Endothelial cell of umbilical vein (primary cell): ENCODE measurements at regions not wholly inside any gene's neighbourhood (a gene's known extent, or its start where the extent isn't known, plus 50 kb on each side); places are given as distances from the start of the nearest gene placed in this dataset.

Source experiments
- BruUV-seq: library from RNA; stranded (reverse); fragments of 400-500 nt; replicated peaks from 2 replicates; lab custom pipeline; 2021; lab: Mats Ljungman, UMichigan
- CTCF ChIA-PET: fragments of 300-600, 350-600 bp; sonication (Branson Sonifier 250); formaldehyde crosslinking; loops from one replicate; lab custom pipeline; 2021; ENCODE audit warnings: antibody characterized with exemption, inconsistent platforms; lab: Charles Lee
- POLR2A ChIA-PET: fragments of 300-600, 350-600 bp; sonication (Branson Sonifier 250); formaldehyde crosslinking; loops from one replicate; lab custom pipeline; 2021; ENCODE audit warnings: antibody characterized with exemption, inconsistent platforms; lab: Charles Lee
- DNase-seq: peaks from one replicate; pipeline ENCODE4 v3.0.0-alpha.2; 2011; ENCODE audit warnings: low read depth, low spot score
- FAIRE-seq: peaks from 2 replicates; lab custom pipeline; 2011; peaks lifted over from hg19 to GRCh38; lab: Jason Lieb, UNC
- H2AFZ ChIP-seq: 2 replicates; pipeline ENCODE4 v1.6.0; 2012; ENCODE audit warnings: low read depth, low read length, control low read depth, inconsistent platforms
- H3K27ac ChIP-seq: 2 replicates; pipeline ENCODE4 v1.5.1; 2011; ENCODE audit warnings: low read depth, mild to moderate bottlenecking, control low read depth, low read length, moderate library complexity; ENCODE audit not compliant: insufficient read depth
- H3K27me3 ChIP-seq, 2 experiments: 2 replicates each; pipeline versions ENCODE4 v1.6.0 to v1.6.1; 2011; ENCODE audit warnings: low read length in 2 of 2, mixed read lengths in 1 of 2; ENCODE audit not compliant: control insufficient read depth in 2 of 2, insufficient read depth in 2 of 2
- H3K36me3 ChIP-seq, 2 experiments: 2 replicates in 1 of 2; 3 replicates in 1 of 2; pipeline ENCODE4 v1.5.1; 2011; ENCODE audit warnings: low read length in 2 of 2, mild to moderate bottlenecking in 1 of 2, moderate library complexity in 1 of 2; ENCODE audit not compliant: control insufficient read depth in 2 of 2, insufficient read depth in 2 of 2; ENCODE audit errors: extremely low read depth in 1 of 2
- H3K4me1 ChIP-seq: 3 replicates; pipeline ENCODE4 v1.5.1; 2011; ENCODE audit warnings: mild to moderate bottlenecking, low read length; ENCODE audit not compliant: control insufficient read depth, insufficient read depth; ENCODE audit errors: extremely low read depth
- H3K4me2 ChIP-seq: 2 replicates; pipeline ENCODE4 v1.6.1; 2011; ENCODE audit warnings: low read length, control low read depth, mixed read lengths; ENCODE audit not compliant: insufficient read depth
- H3K4me3 ChIP-seq, 3 experiments: fragments of 200-600 bp in 1 of 3; sonication (generic), shearing (Covaris generic) in 1 of 3; replicated peaks in 1 of 3; 2 replicates each; pipeline ENCODE4 v1.5.1; 2011 to 2016; ENCODE audit warnings: control low read depth in 3 of 3, low read length in 3 of 3, mild to moderate bottlenecking in 2 of 3, inconsistent platforms in 1 of 3, low read depth in 1 of 3, moderate library complexity in 1 of 3; ENCODE audit not compliant: insufficient read depth in 1 of 3
- H3K79me2 ChIP-seq: 2 replicates; pipeline ENCODE4 v1.6.0; 2012; ENCODE audit warnings: low read length, inconsistent platforms; ENCODE audit not compliant: control insufficient read depth, insufficient read depth
- H3K9ac ChIP-seq: replicated peaks from 2 replicates; pipeline ENCODE3; 2011; ENCODE audit warnings: low read length, control low read depth; ENCODE audit not compliant: insufficient read depth; ENCODE audit errors: extremely low read depth
- H3K9me1 ChIP-seq: replicated peaks from 3 replicates; pipeline ENCODE4 v1.6.0; 2011; ENCODE audit warnings: mild to moderate bottlenecking, low read length; ENCODE audit not compliant: control insufficient read depth, insufficient read depth; ENCODE audit errors: extremely low read depth
- H3K9me3 ChIP-seq: replicated peaks from 2 replicates; pipeline ENCODE4 v1.5.1; 2012; ENCODE audit warnings: low read length, inconsistent platforms; ENCODE audit not compliant: control insufficient read depth, insufficient read depth
- H4K20me1 ChIP-seq: replicated peaks from 2 replicates; pipeline ENCODE3; 2011; ENCODE audit warnings: mild to moderate bottlenecking, low read length; ENCODE audit not compliant: control insufficient read depth, insufficient read depth; ENCODE audit errors: extremely low read depth
- FOS ChIP-seq: IDR thresholded peaks from 2 replicates; pipeline ENCODE4 v1.6.1; 2011; ENCODE audit warnings: mild to moderate bottlenecking, low read length, moderate library complexity, borderline replicate concordance; ENCODE audit not compliant: insufficient read depth
- GATA2 ChIP-seq: IDR thresholded peaks from 2 replicates; pipeline ENCODE4 v1.7.0; 2011; ENCODE audit warnings: low read depth, mild to moderate bottlenecking, moderate library complexity, mixed read lengths, low read length; ENCODE audit not compliant: insufficient read length, insufficient read depth
- POLR2A ChIP-seq: IDR thresholded peaks from 2 replicates; pipeline ENCODE4 v1.6.1; 2012; ENCODE audit warnings: low read depth, mild to moderate bottlenecking, control low read depth, low read length
- POLR2AphosphoS5 ChIP-seq: IDR thresholded peaks from 2 replicates; pipeline ENCODE4 v1.6.1; 2012; ENCODE audit warnings: low read depth, mild to moderate bottlenecking, control low read depth, low read length, moderate library complexity; ENCODE audit not compliant: insufficient read depth
- dilution Hi-C: fragments of 300-500 bp; cut with MboI; formaldehyde crosslinking; loops from one replicate; pipeline ENCODE4 v1.15.0; 2019; ENCODE audit warnings: low sequenced_read_pairs; ENCODE audit not compliant: extremely low pct_ligation_motif_present
- intact Hi-C: fragments of 100-400 bp; cut with micrococcal nuclease; formaldehyde crosslinking; loops from one replicate; pipeline ENCODE4 v1.10.0; 2022
- TF ChIP-seq, protein P1 (sequence below), 2 donors: IDR thresholded peaks; 1 replicate in 1 of 2; 2 replicates in 1 of 2; pipeline ENCODE4 v1.5.1; 2011; ENCODE audit warnings: low read length in 2 of 2, mild to moderate bottlenecking in 2 of 2, moderate library complexity in 2 of 2, control low read depth in 1 of 2, inconsistent platforms in 1 of 2, low read depth in 1 of 2; ENCODE audit not compliant: insufficient read depth in 1 of 2; ENCODE audit errors: extremely low read depth in 1 of 2
- TF ChIP-seq, protein P2 (sequence below): IDR thresholded peaks from 2 replicates; pipeline ENCODE4 v1.6.1; 2011; ENCODE audit not compliant: insufficient read depth, insufficient read length

DNA sequence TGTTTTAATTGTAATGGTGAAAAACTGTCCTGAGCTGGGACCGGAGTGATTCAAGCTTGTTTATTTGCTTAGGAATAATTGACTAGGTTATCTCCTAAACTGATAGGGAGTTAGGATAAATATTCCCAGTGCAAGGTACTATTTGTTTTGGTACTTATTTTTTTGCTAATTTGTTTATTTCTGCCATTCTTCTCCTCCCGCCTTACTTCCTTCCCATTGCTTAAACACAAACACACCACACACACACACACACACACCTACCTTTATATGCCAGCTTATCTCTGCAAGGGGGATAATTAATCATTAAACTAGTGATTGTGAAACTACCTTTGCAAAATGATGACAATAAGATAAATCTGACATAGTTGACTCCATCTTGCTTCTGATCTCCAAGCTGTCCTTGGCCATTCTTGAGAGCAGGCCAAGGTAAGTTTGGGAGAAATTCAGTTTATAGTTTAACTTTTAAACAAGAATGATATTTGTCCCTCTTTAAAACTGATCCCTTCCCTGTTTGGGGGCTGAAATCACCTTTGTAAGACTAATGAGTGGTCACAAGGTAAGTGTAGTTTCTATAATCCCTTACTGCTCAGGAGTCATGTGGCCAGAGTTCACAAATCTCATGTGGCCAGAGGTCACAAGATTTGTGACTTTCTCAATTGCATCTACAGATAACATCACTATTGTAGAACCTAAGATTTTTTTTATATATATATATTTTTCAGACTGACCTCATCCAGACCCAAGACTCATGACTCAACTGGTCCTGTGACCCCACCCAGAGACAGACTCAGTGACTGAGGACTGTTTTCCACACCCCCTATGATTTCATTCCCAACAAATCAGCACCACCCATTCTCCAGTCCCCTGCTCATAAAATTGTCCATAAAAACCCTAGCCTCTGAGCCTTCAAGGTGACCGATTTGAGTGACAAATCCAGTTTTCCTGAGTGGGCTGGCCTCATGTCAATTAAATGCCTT lies 83.1 kb upstream of the LRRTM4 start:
- BruUV-seq, result no TSS peak
- DNase-seq, result no peak
- no peak for TF ChIP-seq POLR2AphosphoS5
- Histone ChIP-seq H3K4me1 (no peaks in the 10 kb centered on the region), H4K20me1 (no peaks in the 10 kb centered on the region), H2AFZ (no peak overlapping the region), H3K4me2 (no peak overlapping the region), H3K36me3 (no peaks in the 10 kb centered on the region), H3K4me3 (no peak overlapping the region), H3K79me2 (no peaks in the 10 kb centered on the region), H3K9ac (no peak overlapping the region), H3K27ac (no peak overlapping the region), H3K9me1 (no peaks in the 10 kb centered on the region), H3K9me3 (peaks cover 2% of the 10 kb centered on the region), H3K27me3 (no peaks in the 10 kb centered on the region)
- POLR2A ChIA-PET, result no interaction called here
- dilution Hi-C loops (no loop called here), intact Hi-C loops (no loop called here)
- CTCF ChIA-PET, result no interaction called here
- no peak for FAIRE-seq

DNA sequence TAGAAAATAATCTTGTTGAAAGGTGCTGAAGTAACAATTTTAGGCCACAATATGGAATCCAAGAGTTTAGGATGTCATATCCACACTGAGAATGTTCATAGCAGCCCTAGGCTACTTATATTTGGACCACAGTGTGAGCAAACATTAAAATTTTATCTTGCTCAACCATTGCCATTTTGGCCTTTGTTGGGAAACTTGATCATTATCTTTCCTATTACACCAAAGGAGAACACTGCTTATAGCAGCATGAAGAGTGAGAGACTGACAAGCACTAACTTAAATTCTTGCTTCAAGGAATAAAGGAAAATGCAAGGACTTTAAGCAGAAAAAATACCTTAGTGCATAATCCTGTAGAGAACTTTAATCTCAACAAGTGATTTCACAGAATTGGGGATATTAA lies 86.3 kb upstream of the LRRTM4 start:
- Histone ChIP-seq H3K4me2 (no peak overlapping the region), H3K36me3 (no peaks in the 10 kb centered on the region), H4K20me1 (no peaks in the 10 kb centered on the region), H2AFZ (no peak overlapping the region), H3K4me3 (no peak overlapping the region), H3K9me3 (peaks cover 4% of the 10 kb centered on the region), H3K9me1 (no peaks in the 10 kb centered on the region), H3K27me3 (no peaks in the 10 kb centered on the region), H3K27ac (no peak overlapping the region), H3K4me1 (no peaks in the 10 kb centered on the region), H3K9ac (no peak overlapping the region), H3K79me2 (no peaks in the 10 kb centered on the region)
- dilution Hi-C loops, result no loop called here
- ChIA-PET POLR2A (interaction anchor here (0.7 kb wide), 1 partner anchor 49 kb away, joined by 8 read pairs; no protein-coding TSS in a partner anchor), CTCF (no interaction called here)
- no TSS peak for BruUV-seq
- FAIRE-seq, result no peak
- DNase-seq, result no peak
- TF ChIP-seq FOS (no peak), POLR2A (no peak), GATA2 (no peak)
- TF ChIP-seq, protein P1, sequence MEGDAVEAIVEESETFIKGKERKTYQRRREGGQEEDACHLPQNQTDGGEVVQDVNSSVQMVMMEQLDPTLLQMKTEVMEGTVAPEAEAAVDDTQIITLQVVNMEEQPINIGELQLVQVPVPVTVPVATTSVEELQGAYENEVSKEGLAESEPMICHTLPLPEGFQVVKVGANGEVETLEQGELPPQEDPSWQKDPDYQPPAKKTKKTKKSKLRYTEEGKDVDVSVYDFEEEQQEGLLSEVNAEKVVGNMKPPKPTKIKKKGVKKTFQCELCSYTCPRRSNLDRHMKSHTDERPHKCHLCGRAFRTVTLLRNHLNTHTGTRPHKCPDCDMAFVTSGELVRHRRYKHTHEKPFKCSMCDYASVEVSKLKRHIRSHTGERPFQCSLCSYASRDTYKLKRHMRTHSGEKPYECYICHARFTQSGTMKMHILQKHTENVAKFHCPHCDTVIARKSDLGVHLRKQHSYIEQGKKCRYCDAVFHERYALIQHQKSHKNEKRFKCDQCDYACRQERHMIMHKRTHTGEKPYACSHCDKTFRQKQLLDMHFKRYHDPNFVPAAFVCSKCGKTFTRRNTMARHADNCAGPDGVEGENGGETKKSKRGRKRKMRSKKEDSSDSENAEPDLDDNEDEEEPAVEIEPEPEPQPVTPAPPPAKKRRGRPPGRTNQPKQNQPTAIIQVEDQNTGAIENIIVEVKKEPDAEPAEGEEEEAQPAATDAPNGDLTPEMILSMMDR (IDR thresholded peaks at IDR 0.05; ENCODE audit: extremely low read depth in 1 of 2, insufficient read depth in 1 of 2, low read depth in 1 of 2, low read length in 2 of 2), result no peak
- TF ChIP-seq, protein P2, sequence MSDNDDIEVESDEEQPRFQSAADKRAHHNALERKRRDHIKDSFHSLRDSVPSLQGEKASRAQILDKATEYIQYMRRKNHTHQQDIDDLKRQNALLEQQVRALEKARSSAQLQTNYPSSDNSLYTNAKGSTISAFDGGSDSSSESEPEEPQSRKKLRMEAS, result no peak
- intact Hi-C loops, result no loop called here
